DOHH2 (cell line): ENCODE measurements at regions not wholly inside any gene's neighbourhood (a gene's known extent, or its start where the extent isn't known, plus 50 kb on each side); places are given as distances from the start of the nearest gene placed in this dataset.

ENCODE experiments used
- H3F3A ChIP-seq: fragments of 200-600 bp; sonication (generic), shearing (Covaris generic); 2 replicates; pipeline ENCODE4 v1.6.0; 2016; ENCODE audit warnings: antibody characterized with exemption, mild to moderate bottlenecking; ENCODE audit not compliant: control insufficient read depth, insufficient read depth
- H3K27ac ChIP-seq: fragments of 200-600 bp; sonication (generic); 2 replicates; pipeline ENCODE4 v1.5.1; 2014; ENCODE audit warnings: low read depth, mild to moderate bottlenecking, low read length, moderate library complexity
- H3K27me3 ChIP-seq: fragments of 200-600 bp; sonication (generic); 2 replicates; pipeline ENCODE4 v1.6.1; 2014; ENCODE audit warnings: mild to moderate bottlenecking, low read length, mixed read lengths; ENCODE audit not compliant: control insufficient read depth
- H3K36me3 ChIP-seq: fragments of 200-600 bp; sonication (generic); 2 replicates; pipeline ENCODE4 v1.6.1; 2014; ENCODE audit warnings: mild to moderate bottlenecking, low read length, moderate library complexity, mixed read lengths; ENCODE audit not compliant: control insufficient read depth
- H3K4me1 ChIP-seq: fragments of 200-600 bp; sonication (generic); 2 replicates; pipeline ENCODE4 v1.6.1; 2014; ENCODE audit warnings: mild to moderate bottlenecking, low read length, mixed read lengths; ENCODE audit not compliant: control insufficient read depth
- H3K4me2 ChIP-seq: fragments of 200-600 bp; sonication (generic); 2 replicates; pipeline ENCODE4 v1.6.0; 2014; ENCODE audit warnings: mild to moderate bottlenecking, low read length, moderate library complexity
- H3K4me3 ChIP-seq: fragments of 200-600 bp; sonication (generic); 2 replicates; pipeline ENCODE4 v1.5.1; 2014; ENCODE audit warnings: mild to moderate bottlenecking, low read length, mixed read lengths
- H3K79me2 ChIP-seq: fragments of 200-600 bp; sonication (generic); 2 replicates; pipeline ENCODE4 v1.6.1; 2014; ENCODE audit warnings: mild to moderate bottlenecking, low read length, mixed read lengths; ENCODE audit not compliant: control insufficient read depth
- H3K9me2 ChIP-seq: fragments of 200-600 bp; sonication (generic); replicated peaks from 2 replicates; pipeline ENCODE4 v1.6.1; 2014; ENCODE audit warnings: mild to moderate bottlenecking, low read length, mixed read lengths; ENCODE audit not compliant: control insufficient read depth
- H3K9me3 ChIP-seq: fragments of 200-600 bp; sonication (generic); 2 replicates; pipeline ENCODE4 v1.6.1; 2014; ENCODE audit warnings: antibody characterized with exemption, low read length, mixed read lengths; ENCODE audit not compliant: control insufficient read depth, insufficient read depth
- H4K20me1 ChIP-seq: fragments of 200-600 bp; sonication (generic); 2 replicates; pipeline ENCODE4 v1.6.0; 2014; ENCODE audit warnings: low read depth, mild to moderate bottlenecking, antibody characterized with exemption, low read length, moderate library complexity; ENCODE audit not compliant: control insufficient read depth, insufficient read depth
- CTCF ChIP-seq: fragments of 200-600 bp; sonication (generic); IDR thresholded peaks from one replicate; pipeline ENCODE4 v1.5.1; 2014; ENCODE audit warnings: antibody characterized with exemption, mild to moderate bottlenecking, low read depth, low read length; ENCODE audit not compliant: poor library complexity, severe bottlenecking
- EZH2phosphoT487 ChIP-seq: fragments of 200-600 bp; sonication (generic); IDR thresholded peaks from 2 replicates; pipeline ENCODE4 v1.6.1; 2017; ENCODE audit warnings: borderline replicate concordance, mild to moderate bottlenecking, antibody characterized with exemption, low read length, moderate library complexity, mixed read lengths

- Histone ChIP-seq H3K4me2 (no peak overlapping the region), H3K27me3 (no peaks in the 10 kb centered on the region), H3K4me3 (no peak overlapping the region), H3K9me3 (peaks cover 15% of the 10 kb centered on the region; the same call in 1 of the 2 replicates), H3K36me3 (no peaks in the 10 kb centered on the region), H3F3A (no peaks in the 10 kb centered on the region), H3K9me2 (no peaks in the 10 kb centered on the region), H3K4me1 (no peaks in the 10 kb centered on the region), H3K27ac (no peak overlapping the region), H4K20me1 (no peaks in the 10 kb centered on the region), H3K79me2 (no peaks in the 10 kb centered on the region)
- no peak for TF ChIP-seq EZH2phosphoT487
- TF ChIP-seq CTCF: no peak
Observed at GRCh38 chr9:134995792-134996120, 78.0 kb upstream of the FCN1 start.

DNA sequence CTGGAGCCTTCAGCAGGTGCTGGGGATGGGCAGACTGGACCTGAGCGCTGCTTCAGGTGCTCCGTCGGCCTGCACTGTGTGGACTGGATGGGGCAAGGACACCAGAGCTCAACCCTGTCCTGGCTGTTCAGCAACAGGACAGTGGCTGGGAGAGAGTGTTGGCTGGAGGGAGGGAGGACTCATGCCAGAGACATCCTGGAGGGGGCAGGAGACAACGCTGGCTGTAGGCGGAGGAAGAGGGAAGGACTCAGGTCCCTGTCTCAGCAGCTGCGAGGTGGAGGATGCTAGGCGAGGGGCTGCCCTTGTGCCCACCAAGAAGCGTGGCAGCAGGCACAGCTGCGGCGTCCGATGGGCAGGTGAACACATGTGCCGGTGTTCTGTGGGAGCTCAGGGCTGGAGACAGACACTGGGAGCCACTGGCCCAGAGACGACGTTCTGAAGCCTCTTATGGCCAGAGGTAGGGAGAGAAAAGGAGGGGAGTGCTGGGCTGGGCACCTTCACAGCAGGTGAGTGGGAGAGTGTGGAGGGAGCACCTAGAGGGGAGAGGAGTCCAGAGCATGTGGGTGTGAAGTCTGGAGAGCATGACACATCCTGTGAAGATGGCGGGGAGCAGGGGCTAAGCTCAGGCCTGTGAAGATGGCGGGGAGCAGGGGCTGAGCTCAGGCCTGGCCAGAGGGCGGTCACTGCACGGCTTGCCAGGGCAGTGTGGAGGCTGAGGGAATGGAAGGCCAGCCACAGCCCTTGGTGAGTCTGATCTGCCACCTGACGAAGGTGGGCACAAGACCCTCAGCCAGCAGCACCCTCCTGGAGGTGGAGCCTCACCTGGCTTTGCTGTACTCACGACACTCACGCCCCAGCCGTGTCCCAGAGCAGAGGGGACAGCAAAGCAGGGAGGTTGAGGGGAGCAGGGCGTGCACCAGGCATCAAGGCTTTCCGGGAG, 79.1 kb upstream of the FCN1 start:
- H3F3A ChIP-seq: no peaks in the 10 kb centered on the region
- no peaks in the 10 kb centered on the region for H3K27me3 ChIP-seq
- no peaks in the 10 kb centered on the region for H3K36me3 ChIP-seq
- no peaks in the 10 kb centered on the region for H3K4me1 ChIP-seq
- H4K20me1 ChIP-seq: no peaks in the 10 kb centered on the region
- no peaks in the 10 kb centered on the region for H3K9me2 ChIP-seq
- no peaks in the 10 kb centered on the region for H3K79me2 ChIP-seq
- no peak overlapping the region for H3K4me2 ChIP-seq
- peaks cover 26% of the 10 kb centered on the region for H3K9me3 ChIP-seq
- TF ChIP-seq CTCF (no peak), EZH2phosphoT487 (no peak)
- no peak overlapping the region for H3K27ac ChIP-seq
- H3K4me3 ChIP-seq: no peak overlapping the region

- Histone ChIP-seq H4K20me1 (no peaks in the 10 kb centered on the region), H3F3A (no peaks in the 10 kb centered on the region), H3K27me3 (no peaks in the 10 kb centered on the region), H3K9me3 (peaks cover 26% of the 10 kb centered on the region), H3K27ac (no peak overlapping the region), H3K36me3 (no peaks in the 10 kb centered on the region), H3K4me2 (no peak overlapping the region), H3K79me2 (no peaks in the 10 kb centered on the region), H3K9me2 (no peaks in the 10 kb centered on the region), H3K4me3 (no peak overlapping the region), H3K4me1 (no peaks in the 10 kb centered on the region)
- no peak for TF ChIP-seq EZH2phosphoT487
- TF ChIP-seq CTCF: no peak
Observed at GRCh38 chr9:135000647-135001245, 83.0 kb upstream of the FCN1 start.
